Ascending aorta (tissue), 2 donors: ENCODE measurements at regions not wholly inside any gene's neighbourhood (a gene's known extent, or its start where the extent isn't known, plus 50 kb on each side); places are given as distances from the start of the nearest gene placed in this dataset.

Experiments
- DNase-seq, 2 donors: peaks; one replicate each; pipeline ENCODE4 v3.0.0-alpha.2; 2019; ENCODE audit warnings: low spot score in 2 of 2
- H3K27ac ChIP-seq, 2 donors: fragments of 200-600 bp; sonication (generic); one replicate each; pipeline ENCODE4 v1.5.1; 2016 to 2017; ENCODE audit warnings: mild to moderate bottlenecking in 1 of 2
- H3K27me3 ChIP-seq: fragments of 200-600 bp; sonication (generic); one replicate; pipeline ENCODE4 v1.5.1; 2017
- H3K36me3 ChIP-seq, 2 donors: fragments of 200-600 bp; sonication (generic); one replicate each; pipeline ENCODE4 v1.5.1; 2016
- H3K4me1 ChIP-seq, 2 donors: fragments of 200-600 bp; sonication (generic); one replicate each; pipeline ENCODE4 v1.5.1; 2016 to 2017; ENCODE audit warnings: mild to moderate bottlenecking in 1 of 2
- H3K4me3 ChIP-seq, 2 donors: fragments of 200-600 bp; sonication (generic); one replicate each; pipeline ENCODE4 v1.5.1; 2016 to 2017; ENCODE audit warnings: mild to moderate bottlenecking in 1 of 2
- H3K9me3 ChIP-seq, 2 donors: fragments of 200-600 bp; sonication (generic); one replicate each; pipeline ENCODE4 v1.5.1; 2016
- intact Hi-C: fragments of 100-400 bp; cut with DNase I; formaldehyde crosslinking; loops from one replicate; pipeline ENCODE4 v1.15.1; 2023
- TF ChIP-seq, protein P1 (sequence below), 3 experiments: fragments of 200-600 bp in 2 of 3; fragments of 450-650 bp in 1 of 3; sonication (generic) in 2 of 3; IDR thresholded peaks; one replicate each; pipeline ENCODE4 v1.5.1; 2016 to 2019; ENCODE audit warnings: antibody characterized with exemption in 3 of 3, mild to moderate bottlenecking in 1 of 3, moderate library complexity in 1 of 3

DNA sequence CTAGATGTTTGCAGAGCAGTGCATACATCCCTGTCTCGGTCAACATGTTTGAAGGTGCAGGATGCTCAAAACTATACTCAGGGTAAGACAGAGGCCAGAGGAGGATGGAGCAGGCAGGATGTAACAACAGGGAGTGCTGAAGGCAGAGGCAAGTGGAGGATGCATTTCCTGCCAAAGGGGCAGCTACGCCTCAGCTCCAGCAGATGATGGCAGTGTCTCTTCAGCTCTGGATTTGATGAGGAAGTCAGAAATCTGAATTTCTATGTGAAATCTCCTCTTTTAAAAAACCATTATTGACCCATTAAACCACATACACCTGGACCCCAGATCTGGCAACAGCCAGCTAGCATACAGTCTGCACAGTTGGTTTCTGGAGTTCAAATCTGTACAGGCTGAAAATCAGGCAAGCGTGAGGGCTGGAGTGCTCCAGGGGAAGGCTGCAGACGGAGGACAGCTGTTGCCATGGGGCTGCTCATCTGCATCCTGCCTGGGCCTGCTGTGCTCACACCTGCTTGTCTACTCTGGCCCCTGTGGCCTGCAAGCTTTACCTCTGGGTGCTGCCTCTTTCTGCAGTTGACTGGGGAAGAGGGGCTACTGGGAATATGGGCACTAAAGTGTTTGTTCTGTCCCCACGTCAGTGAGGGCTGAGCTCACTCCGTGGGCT is 152.9 kb upstream of the SLC28A3 start:
- TF ChIP-seq, protein P1, sequence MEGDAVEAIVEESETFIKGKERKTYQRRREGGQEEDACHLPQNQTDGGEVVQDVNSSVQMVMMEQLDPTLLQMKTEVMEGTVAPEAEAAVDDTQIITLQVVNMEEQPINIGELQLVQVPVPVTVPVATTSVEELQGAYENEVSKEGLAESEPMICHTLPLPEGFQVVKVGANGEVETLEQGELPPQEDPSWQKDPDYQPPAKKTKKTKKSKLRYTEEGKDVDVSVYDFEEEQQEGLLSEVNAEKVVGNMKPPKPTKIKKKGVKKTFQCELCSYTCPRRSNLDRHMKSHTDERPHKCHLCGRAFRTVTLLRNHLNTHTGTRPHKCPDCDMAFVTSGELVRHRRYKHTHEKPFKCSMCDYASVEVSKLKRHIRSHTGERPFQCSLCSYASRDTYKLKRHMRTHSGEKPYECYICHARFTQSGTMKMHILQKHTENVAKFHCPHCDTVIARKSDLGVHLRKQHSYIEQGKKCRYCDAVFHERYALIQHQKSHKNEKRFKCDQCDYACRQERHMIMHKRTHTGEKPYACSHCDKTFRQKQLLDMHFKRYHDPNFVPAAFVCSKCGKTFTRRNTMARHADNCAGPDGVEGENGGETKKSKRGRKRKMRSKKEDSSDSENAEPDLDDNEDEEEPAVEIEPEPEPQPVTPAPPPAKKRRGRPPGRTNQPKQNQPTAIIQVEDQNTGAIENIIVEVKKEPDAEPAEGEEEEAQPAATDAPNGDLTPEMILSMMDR (IDR thresholded peaks at IDR 0.05), result no peak
- Histone ChIP-seq H3K4me1 (no peaks in the 10 kb centered on the region), H3K36me3 (no peaks in the 10 kb centered on the region), H3K27ac (no peak overlapping the region), H3K4me3 (no peak overlapping the region), H3K9me3 (no peaks in the 10 kb centered on the region), H3K27me3 (no peaks in the 10 kb centered on the region)
- intact Hi-C loops, result no loop called here
- no peak for DNase-seq

DNA sequence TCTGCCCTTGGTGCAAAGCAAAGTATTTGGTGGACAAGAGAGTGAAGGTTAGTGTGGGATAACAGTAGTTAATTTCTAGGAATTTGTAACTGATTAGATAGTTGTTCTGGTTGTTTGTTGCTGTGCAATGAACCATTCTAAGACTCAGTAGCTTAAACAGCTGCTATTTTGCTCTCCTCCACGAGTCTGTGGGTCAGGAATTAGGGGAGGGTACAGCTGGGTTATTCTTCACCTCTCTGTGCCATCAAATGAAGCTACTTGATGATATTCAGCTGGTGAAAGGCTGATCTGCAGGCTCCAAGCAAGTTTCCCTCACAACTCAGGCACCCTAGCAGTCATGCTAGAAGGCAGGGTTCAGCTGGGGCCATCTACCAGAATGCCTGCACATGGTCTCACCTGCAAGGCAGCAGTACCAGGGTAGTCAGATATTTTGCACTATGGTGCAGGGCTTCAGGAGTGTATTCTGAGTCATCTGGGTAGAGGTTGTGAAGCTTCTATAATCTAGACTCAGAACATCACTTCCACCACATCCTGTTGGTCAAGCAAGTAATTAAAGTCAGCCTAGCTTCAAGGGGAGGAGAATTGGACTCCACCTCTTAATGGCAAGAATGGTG is 159.5 kb upstream of the SLC28A3 start:
- TF ChIP-seq, protein P1 (IDR thresholded peaks at IDR 0.05), result no peak
- intact Hi-C loops, result no loop called here
- Histone ChIP-seq H3K4me3 (no peak overlapping the region), H3K27me3 (no peaks in the 10 kb centered on the region), H3K27ac (no peak overlapping the region), H3K4me1 (no peaks in the 10 kb centered on the region), H3K36me3 (no peaks in the 10 kb centered on the region), H3K9me3 (no peaks in the 10 kb centered on the region)
- DNase-seq, result no peak

DNA sequence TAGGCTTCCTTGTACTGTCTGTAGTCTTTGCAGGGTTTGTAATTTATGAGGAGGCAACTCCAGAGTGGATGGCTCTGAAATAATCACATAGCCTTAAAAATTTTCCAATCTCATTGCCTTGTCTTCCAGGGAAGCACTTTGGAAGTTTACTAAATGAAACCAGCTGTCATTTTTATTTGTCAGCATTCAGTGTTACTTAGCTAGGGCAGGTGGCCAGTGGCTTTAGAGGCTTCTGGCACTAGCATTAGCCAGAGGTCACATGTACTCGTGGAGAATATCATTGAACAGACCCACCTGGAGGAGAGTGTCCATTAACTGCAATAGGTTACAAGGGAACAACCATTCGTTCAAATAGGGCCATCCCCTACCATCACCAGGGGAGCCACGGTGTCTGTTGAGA is 160.3 kb upstream of the SLC28A3 start:
- Histone ChIP-seq H3K4me3 (no peak overlapping the region), H3K27ac (no peak overlapping the region), H3K27me3 (no peaks in the 10 kb centered on the region), H3K4me1 (no peaks in the 10 kb centered on the region), H3K36me3 (no peaks in the 10 kb centered on the region), H3K9me3 (no peaks in the 10 kb centered on the region)
- TF ChIP-seq, protein P1 (IDR thresholded peaks at IDR 0.05), result no peak
- DNase-seq, result no peak
- intact Hi-C loops, result no loop called here

DNA sequence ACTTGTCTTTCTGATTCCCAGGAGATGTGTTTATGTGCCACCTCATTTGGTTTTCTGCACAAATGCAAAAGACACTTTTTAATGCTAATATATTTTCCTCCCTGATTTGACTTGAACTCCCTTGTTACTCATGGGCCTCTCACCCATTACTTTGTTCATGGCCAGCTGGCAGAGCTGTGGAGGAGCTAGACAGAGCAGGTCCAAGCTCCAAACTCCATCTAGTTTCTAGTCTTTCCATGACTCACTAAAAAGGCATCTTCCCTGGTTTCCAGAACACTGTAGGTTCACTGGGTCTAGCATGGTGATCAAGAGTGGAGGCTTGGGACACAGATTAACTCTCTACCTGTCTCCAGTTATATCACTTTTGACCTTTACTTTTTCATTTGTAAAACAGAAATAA is 161.0 kb upstream of the SLC28A3 start:
- no peaks in the 10 kb centered on the region for H3K36me3 ChIP-seq
- no peaks in the 10 kb centered on the region for H3K9me3 ChIP-seq
- H3K4me1 ChIP-seq, result no peaks in the 10 kb centered on the region
- intact Hi-C loops, result no loop called here
- H3K4me3 ChIP-seq, result no peak overlapping the region
- no peak for DNase-seq
- TF ChIP-seq, protein P1 (IDR thresholded peaks at IDR 0.05), result no peak
- H3K27me3 ChIP-seq, result no peaks in the 10 kb centered on the region
- no peak overlapping the region for H3K27ac ChIP-seq

DNA sequence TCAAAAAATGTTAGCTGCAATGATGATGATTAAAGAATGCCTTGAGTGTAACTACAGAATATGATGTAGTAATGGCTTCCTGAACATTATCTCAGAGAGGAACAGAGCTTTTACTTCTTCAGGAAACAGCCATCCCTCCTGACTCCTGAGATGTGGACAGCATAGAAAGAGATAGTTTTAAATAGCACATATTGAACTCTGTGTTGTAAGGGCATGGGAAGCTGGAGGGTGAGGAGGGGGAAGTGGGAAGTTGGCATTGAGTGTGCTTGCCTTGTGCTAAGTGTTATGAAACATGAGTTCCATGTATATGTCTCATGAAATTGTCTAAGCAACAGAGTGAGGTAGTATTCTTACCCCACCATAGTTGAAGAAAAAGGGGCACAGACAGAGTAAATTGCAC is 161.5 kb upstream of the SLC28A3 start:
- Histone ChIP-seq H3K27ac (no peak overlapping the region), H3K36me3 (no peaks in the 10 kb centered on the region), H3K27me3 (no peaks in the 10 kb centered on the region), H3K4me1 (no peaks in the 10 kb centered on the region), H3K9me3 (no peaks in the 10 kb centered on the region), H3K4me3 (no peak overlapping the region)
- intact Hi-C loops, result no loop called here
- TF ChIP-seq, protein P1 (IDR thresholded peaks at IDR 0.05), result no peak
- DNase-seq, result no peak
